ENCODE measurements at regions not wholly inside any gene's neighbourhood (a gene's known extent, or its start where the extent isn't known, plus 50 kb on each side); places are given as distances from the start of the nearest gene placed in this dataset.

DNA sequence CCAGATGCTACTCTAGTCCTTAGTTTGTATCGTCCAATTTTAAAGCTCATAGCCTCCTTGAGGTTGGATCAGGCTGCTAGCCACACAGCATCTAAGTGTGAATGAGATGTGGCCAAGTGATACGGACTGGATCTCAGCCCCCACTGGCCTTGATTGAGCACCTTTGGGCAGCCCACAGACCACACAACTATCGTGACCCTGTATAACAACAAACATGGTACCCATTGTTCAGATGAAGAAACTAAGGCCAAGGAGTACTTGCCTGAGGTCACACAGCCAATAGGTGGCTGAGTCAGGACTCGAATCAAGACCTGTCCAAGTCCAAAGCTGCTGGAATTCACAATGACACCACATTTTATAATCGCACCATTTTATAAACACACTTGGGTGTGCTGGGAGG lies 73.0 kb upstream of the IRX3 start:
- no TSS peak for BruUV-seq (replicated peaks)
- H3K27ac Mint-ChIP-seq (ENCODE audit: unreplicated experiment), result no peak overlapping the region
- no peak for DNase-seq
- TF ChIP-seq, protein P1, sequence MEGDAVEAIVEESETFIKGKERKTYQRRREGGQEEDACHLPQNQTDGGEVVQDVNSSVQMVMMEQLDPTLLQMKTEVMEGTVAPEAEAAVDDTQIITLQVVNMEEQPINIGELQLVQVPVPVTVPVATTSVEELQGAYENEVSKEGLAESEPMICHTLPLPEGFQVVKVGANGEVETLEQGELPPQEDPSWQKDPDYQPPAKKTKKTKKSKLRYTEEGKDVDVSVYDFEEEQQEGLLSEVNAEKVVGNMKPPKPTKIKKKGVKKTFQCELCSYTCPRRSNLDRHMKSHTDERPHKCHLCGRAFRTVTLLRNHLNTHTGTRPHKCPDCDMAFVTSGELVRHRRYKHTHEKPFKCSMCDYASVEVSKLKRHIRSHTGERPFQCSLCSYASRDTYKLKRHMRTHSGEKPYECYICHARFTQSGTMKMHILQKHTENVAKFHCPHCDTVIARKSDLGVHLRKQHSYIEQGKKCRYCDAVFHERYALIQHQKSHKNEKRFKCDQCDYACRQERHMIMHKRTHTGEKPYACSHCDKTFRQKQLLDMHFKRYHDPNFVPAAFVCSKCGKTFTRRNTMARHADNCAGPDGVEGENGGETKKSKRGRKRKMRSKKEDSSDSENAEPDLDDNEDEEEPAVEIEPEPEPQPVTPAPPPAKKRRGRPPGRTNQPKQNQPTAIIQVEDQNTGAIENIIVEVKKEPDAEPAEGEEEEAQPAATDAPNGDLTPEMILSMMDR (IDR thresholded peaks at IDR 0.05; ENCODE audit: unreplicated experiment), result no peak
- H3K9me3 Mint-ChIP-seq (ENCODE audit: low read depth, unreplicated experiment), result no peaks in the 10 kb centered on the region
- no peak overlapping the region for H3K4me3 Mint-ChIP-seq (ENCODE audit: low read depth, unreplicated experiment)
- H3K27me3 Mint-ChIP-seq (ENCODE audit: unreplicated experiment), result peaks cover 57% of the 10 kb centered on the region
- H3K36me3 Mint-ChIP-seq (ENCODE audit: insufficient read depth, unreplicated experiment), result no peaks in the 10 kb centered on the region
- H3K4me1 Mint-ChIP-seq (ENCODE audit: low read depth, unreplicated experiment), result no peaks in the 10 kb centered on the region
- CTCF ChIA-PET, result no interaction called here
- intact Hi-C loops (cut with micrococcal nuclease; ENCODE audit: unreplicated experiment), result no loop called here

DNA sequence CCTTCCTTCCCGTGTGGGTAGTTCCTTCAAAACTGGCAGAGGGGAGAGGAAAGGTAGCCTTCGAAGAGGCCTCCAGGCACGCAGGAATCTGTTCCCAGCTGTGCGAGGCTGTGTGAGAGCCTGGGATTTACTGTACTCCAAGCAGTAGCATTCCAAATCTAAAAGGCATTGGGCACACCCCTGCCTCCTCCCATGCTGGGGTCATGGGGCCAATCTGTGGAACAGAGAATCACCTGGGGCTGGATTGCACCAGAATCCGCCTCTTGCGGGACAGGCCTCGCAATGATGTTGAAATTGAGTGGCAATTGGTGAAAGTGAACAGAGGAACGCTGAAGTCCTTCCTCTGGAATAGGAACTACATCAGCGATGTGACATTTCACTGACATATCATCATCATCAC lies 72.5 kb upstream of the IRX3 start:
- CTCF ChIA-PET, result no interaction called here
- DNase-seq, result no peak
- Mint-ChIP-seq H3K27ac (ENCODE audit: unreplicated experiment) (no peak overlapping the region), H3K27me3 (ENCODE audit: unreplicated experiment) (peaks cover 53% of the 10 kb centered on the region), H3K4me3 (ENCODE audit: low read depth, unreplicated experiment) (no peak overlapping the region), H3K9me3 (ENCODE audit: low read depth, unreplicated experiment) (peaks cover 1% of the 10 kb centered on the region), H3K36me3 (ENCODE audit: insufficient read depth, unreplicated experiment) (no peaks in the 10 kb centered on the region), H3K4me1 (ENCODE audit: low read depth, unreplicated experiment) (no peaks in the 10 kb centered on the region)
- intact Hi-C loops (cut with micrococcal nuclease; ENCODE audit: unreplicated experiment), result no loop called here
- no TSS peak for BruUV-seq (replicated peaks)
- TF ChIP-seq, protein P1 (IDR thresholded peaks at IDR 0.05; ENCODE audit: unreplicated experiment), result no peak

DNA sequence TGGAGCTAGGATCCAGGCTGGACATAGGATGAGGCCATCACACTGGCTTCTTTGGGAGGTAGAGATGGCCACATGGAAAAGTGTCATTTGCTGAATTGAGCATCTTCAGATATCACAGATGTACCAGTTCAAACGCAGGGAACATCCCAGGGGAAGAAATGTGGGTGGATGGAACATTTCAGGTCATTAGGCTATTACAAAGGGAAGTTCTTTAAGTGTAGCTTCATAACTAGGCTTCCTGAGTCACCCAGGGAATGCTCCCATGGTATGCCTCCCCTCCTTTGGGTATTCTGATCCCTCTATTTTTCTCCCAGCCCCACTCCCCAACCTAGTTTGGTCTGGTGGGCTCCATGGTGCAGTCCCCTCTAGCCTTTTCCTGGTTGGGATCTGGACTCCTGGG lies 69.8 kb upstream of the IRX3 start:
- Mint-ChIP-seq H3K4me3 (ENCODE audit: low read depth, unreplicated experiment) (no peak overlapping the region), H3K4me1 (ENCODE audit: low read depth, unreplicated experiment) (no peaks in the 10 kb centered on the region), H3K9me3 (ENCODE audit: low read depth, unreplicated experiment) (peaks cover 6% of the 10 kb centered on the region), H3K27ac (ENCODE audit: unreplicated experiment) (no peak overlapping the region), H3K27me3 (ENCODE audit: unreplicated experiment) (peaks cover 38% of the 10 kb centered on the region), H3K36me3 (ENCODE audit: insufficient read depth, unreplicated experiment) (no peaks in the 10 kb centered on the region)
- TF ChIP-seq, protein P1 (IDR thresholded peaks at IDR 0.05; ENCODE audit: unreplicated experiment), result no peak
- CTCF ChIA-PET, result no interaction called here
- no TSS peak for BruUV-seq (replicated peaks)
- DNase-seq, result no peak
- intact Hi-C loops (cut with micrococcal nuclease; ENCODE audit: unreplicated experiment), result no loop called here

DNA sequence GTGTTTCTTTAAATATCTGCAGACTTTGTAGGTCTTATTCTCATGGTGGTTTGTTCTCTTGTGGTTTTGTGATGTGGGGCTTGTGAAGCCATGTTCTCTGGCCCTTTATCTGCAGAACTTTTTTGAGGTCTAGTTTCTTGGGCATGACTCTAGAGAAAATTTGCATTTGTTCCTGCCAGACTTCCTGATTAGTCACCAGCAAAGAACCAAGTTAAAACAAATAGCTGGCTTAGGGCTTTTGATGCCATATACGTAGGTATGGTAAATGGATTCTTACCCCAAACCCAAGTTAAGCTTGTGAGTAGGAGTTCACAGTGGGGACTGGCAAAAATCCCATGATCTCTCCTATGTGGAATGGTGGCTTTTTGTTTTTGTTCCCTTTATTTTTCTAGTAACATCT lies 68.7 kb upstream of the IRX3 start:
- H3K36me3 Mint-ChIP-seq (ENCODE audit: insufficient read depth, unreplicated experiment), result no peaks in the 10 kb centered on the region
- no peak for DNase-seq
- BruUV-seq (replicated peaks), result no TSS peak
- TF ChIP-seq, protein P1 (IDR thresholded peaks at IDR 0.05; ENCODE audit: unreplicated experiment), result no peak
- CTCF ChIA-PET, result no interaction called here
- peaks cover 6% of the 10 kb centered on the region for H3K9me3 Mint-ChIP-seq (ENCODE audit: low read depth, unreplicated experiment)
- peaks cover 37% of the 10 kb centered on the region for H3K27me3 Mint-ChIP-seq (ENCODE audit: unreplicated experiment)
- H3K4me1 Mint-ChIP-seq (ENCODE audit: low read depth, unreplicated experiment), result no peaks in the 10 kb centered on the region
- H3K27ac Mint-ChIP-seq (ENCODE audit: unreplicated experiment), result no peak overlapping the region
- intact Hi-C loops (cut with micrococcal nuclease; ENCODE audit: unreplicated experiment), result no loop called here
- H3K4me3 Mint-ChIP-seq (ENCODE audit: low read depth, unreplicated experiment), result no peak overlapping the region

DNA sequence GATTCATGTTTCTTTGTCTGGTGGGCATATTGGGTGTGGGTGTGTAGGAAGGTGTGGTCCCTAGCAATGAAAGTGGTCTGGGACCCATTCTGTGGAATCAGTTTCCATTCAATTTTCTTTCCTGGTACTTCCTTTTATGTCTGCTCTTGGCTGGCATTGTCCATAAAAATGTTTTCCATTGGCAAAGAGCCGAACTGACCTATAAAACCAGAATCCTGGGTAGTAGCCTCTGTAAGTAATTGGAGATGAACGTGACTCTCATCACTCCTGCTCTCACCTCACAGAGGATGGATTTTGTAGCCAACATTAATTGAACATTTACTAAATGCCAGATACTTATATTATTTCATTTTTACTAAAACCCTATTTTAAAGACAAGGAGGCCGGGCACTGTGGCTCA lies 66.5 kb upstream of the IRX3 start:
- intact Hi-C loops (cut with micrococcal nuclease; ENCODE audit: unreplicated experiment), result no loop called here
- no peak overlapping the region for H3K4me3 Mint-ChIP-seq (ENCODE audit: low read depth, unreplicated experiment)
- H3K4me1 Mint-ChIP-seq (ENCODE audit: low read depth, unreplicated experiment), result no peaks in the 10 kb centered on the region
- CTCF ChIA-PET, result no interaction called here
- H3K9me3 Mint-ChIP-seq (ENCODE audit: low read depth, unreplicated experiment), result peaks cover 6% of the 10 kb centered on the region
- H3K36me3 Mint-ChIP-seq (ENCODE audit: insufficient read depth, unreplicated experiment), result no peaks in the 10 kb centered on the region
- no peak overlapping the region for H3K27ac Mint-ChIP-seq (ENCODE audit: unreplicated experiment)
- no TSS peak for BruUV-seq (replicated peaks)
- TF ChIP-seq, protein P1 (IDR thresholded peaks at IDR 0.05; ENCODE audit: unreplicated experiment), result no peak
- no peak for DNase-seq
- H3K27me3 Mint-ChIP-seq (ENCODE audit: unreplicated experiment), result peaks cover 35% of the 10 kb centered on the region
